OCI-LY3 (cell line): ENCODE measurements at regions not wholly inside any gene's neighbourhood (a gene's known extent, or its start where the extent isn't known, plus 50 kb on each side); places are given as distances from the start of the nearest gene placed in this dataset.

Experiments used
- EZH2phosphoT487 ChIP-seq: fragments of 200-600 bp; shearing (Covaris generic); IDR thresholded peaks from 2 replicates; pipeline ENCODE4 v1.6.1; 2018; ENCODE audit warnings: antibody characterized with exemption, mixed run types, low read depth
- TF ChIP-seq, protein P1 (sequence below): fragments of 200-600, 300-600 bp; sonication (generic); IDR thresholded peaks from 2 replicates; pipeline ENCODE4 v1.5.1; 2014; ENCODE audit warnings: antibody characterized with exemption, low read length, low read depth

DNA sequence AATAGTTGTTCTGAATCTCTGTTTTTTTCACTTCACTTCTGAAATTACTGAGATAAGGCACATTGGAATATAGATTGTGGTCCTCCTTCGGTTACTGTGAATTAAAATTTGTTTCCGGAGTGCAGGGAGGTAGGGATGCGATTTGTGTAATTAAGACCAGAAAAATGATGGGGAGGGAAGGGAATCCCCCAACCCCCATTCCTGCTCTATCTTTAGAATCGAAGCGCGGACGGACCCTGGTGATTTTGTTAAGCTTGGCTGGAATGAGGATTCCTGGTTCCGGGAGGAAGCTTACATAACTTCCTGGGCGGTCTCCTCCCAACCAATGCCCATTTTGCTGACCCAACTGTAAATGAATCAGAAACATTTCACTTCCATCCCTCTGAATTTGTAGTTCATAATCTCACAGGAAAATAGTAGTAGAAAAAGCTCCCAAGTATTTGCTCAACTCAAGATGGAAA is 220.1 kb upstream of the MSX2 start:
- TF ChIP-seq EZH2phosphoT487: no peak
- TF ChIP-seq, protein P1, sequence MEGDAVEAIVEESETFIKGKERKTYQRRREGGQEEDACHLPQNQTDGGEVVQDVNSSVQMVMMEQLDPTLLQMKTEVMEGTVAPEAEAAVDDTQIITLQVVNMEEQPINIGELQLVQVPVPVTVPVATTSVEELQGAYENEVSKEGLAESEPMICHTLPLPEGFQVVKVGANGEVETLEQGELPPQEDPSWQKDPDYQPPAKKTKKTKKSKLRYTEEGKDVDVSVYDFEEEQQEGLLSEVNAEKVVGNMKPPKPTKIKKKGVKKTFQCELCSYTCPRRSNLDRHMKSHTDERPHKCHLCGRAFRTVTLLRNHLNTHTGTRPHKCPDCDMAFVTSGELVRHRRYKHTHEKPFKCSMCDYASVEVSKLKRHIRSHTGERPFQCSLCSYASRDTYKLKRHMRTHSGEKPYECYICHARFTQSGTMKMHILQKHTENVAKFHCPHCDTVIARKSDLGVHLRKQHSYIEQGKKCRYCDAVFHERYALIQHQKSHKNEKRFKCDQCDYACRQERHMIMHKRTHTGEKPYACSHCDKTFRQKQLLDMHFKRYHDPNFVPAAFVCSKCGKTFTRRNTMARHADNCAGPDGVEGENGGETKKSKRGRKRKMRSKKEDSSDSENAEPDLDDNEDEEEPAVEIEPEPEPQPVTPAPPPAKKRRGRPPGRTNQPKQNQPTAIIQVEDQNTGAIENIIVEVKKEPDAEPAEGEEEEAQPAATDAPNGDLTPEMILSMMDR: no peak
